DOHH2 (cell line): ENCODE measurements at regions not wholly inside any gene's neighbourhood (a gene's known extent, or its start where the extent isn't known, plus 50 kb on each side); places are given as distances from the start of the nearest gene placed in this dataset.

Source experiments
- H3F3A ChIP-seq: fragments of 200-600 bp; sonication (generic), shearing (Covaris generic); 2 replicates; pipeline ENCODE4 v1.6.0; 2016; ENCODE audit warnings: antibody characterized with exemption, mild to moderate bottlenecking; ENCODE audit not compliant: control insufficient read depth, insufficient read depth
- H3K27ac ChIP-seq: fragments of 200-600 bp; sonication (generic); 2 replicates; pipeline ENCODE4 v1.5.1; 2014; ENCODE audit warnings: low read depth, mild to moderate bottlenecking, low read length, moderate library complexity
- H3K27me3 ChIP-seq: fragments of 200-600 bp; sonication (generic); 2 replicates; pipeline ENCODE4 v1.6.1; 2014; ENCODE audit warnings: mild to moderate bottlenecking, low read length, mixed read lengths; ENCODE audit not compliant: control insufficient read depth
- H3K36me3 ChIP-seq: fragments of 200-600 bp; sonication (generic); 2 replicates; pipeline ENCODE4 v1.6.1; 2014; ENCODE audit warnings: mild to moderate bottlenecking, low read length, moderate library complexity, mixed read lengths; ENCODE audit not compliant: control insufficient read depth
- H3K4me1 ChIP-seq: fragments of 200-600 bp; sonication (generic); 2 replicates; pipeline ENCODE4 v1.6.1; 2014; ENCODE audit warnings: mild to moderate bottlenecking, low read length, mixed read lengths; ENCODE audit not compliant: control insufficient read depth
- H3K4me2 ChIP-seq: fragments of 200-600 bp; sonication (generic); 2 replicates; pipeline ENCODE4 v1.6.0; 2014; ENCODE audit warnings: mild to moderate bottlenecking, low read length, moderate library complexity
- H3K4me3 ChIP-seq: fragments of 200-600 bp; sonication (generic); 2 replicates; pipeline ENCODE4 v1.5.1; 2014; ENCODE audit warnings: mild to moderate bottlenecking, low read length, mixed read lengths
- H3K79me2 ChIP-seq: fragments of 200-600 bp; sonication (generic); 2 replicates; pipeline ENCODE4 v1.6.1; 2014; ENCODE audit warnings: mild to moderate bottlenecking, low read length, mixed read lengths; ENCODE audit not compliant: control insufficient read depth
- H3K9me2 ChIP-seq: fragments of 200-600 bp; sonication (generic); replicated peaks from 2 replicates; pipeline ENCODE4 v1.6.1; 2014; ENCODE audit warnings: mild to moderate bottlenecking, low read length, mixed read lengths; ENCODE audit not compliant: control insufficient read depth
- H3K9me3 ChIP-seq: fragments of 200-600 bp; sonication (generic); 2 replicates; pipeline ENCODE4 v1.6.1; 2014; ENCODE audit warnings: antibody characterized with exemption, low read length, mixed read lengths; ENCODE audit not compliant: control insufficient read depth, insufficient read depth
- H4K20me1 ChIP-seq: fragments of 200-600 bp; sonication (generic); 2 replicates; pipeline ENCODE4 v1.6.0; 2014; ENCODE audit warnings: low read depth, mild to moderate bottlenecking, antibody characterized with exemption, low read length, moderate library complexity; ENCODE audit not compliant: control insufficient read depth, insufficient read depth
- CTCF ChIP-seq: fragments of 200-600 bp; sonication (generic); IDR thresholded peaks from one replicate; pipeline ENCODE4 v1.5.1; 2014; ENCODE audit warnings: antibody characterized with exemption, mild to moderate bottlenecking, low read depth, low read length; ENCODE audit not compliant: poor library complexity, severe bottlenecking
- EZH2phosphoT487 ChIP-seq: fragments of 200-600 bp; sonication (generic); IDR thresholded peaks from 2 replicates; pipeline ENCODE4 v1.6.1; 2017; ENCODE audit warnings: borderline replicate concordance, mild to moderate bottlenecking, antibody characterized with exemption, low read length, moderate library complexity, mixed read lengths

- Histone ChIP-seq H3K4me1 (no peaks in the 10 kb centered on the region), H3K36me3 (no peaks in the 10 kb centered on the region), H3K9me2 (no peaks in the 10 kb centered on the region), H3K4me2 (no peak overlapping the region), H3F3A (no peaks in the 10 kb centered on the region), H3K27me3 (no peaks in the 10 kb centered on the region), H3K9me3 (no peaks in the 10 kb centered on the region), H3K27ac (no peak overlapping the region), H3K79me2 (no peaks in the 10 kb centered on the region), H3K4me3 (no peak overlapping the region), H4K20me1 (no peaks in the 10 kb centered on the region)
- no peak for TF ChIP-seq EZH2phosphoT487
- TF ChIP-seq CTCF: no peak
Measured at GRCh38 chr12:39224971-39225370, 217.9 kb downstream of the KIF21A start.

GRCh38 chr12:39205969-39206368, 237.0 kb downstream of the KIF21A start:
- no peaks in the 10 kb centered on the region for H3F3A ChIP-seq
- no peaks in the 10 kb centered on the region for H4K20me1 ChIP-seq
- TF ChIP-seq EZH2phosphoT487 (no peak), CTCF (no peak)
- H3K4me2 ChIP-seq: peak overlapping the region; percentile 21
- peaks cover 4% of the 10 kb centered on the region for H3K9me3 ChIP-seq
- no peak overlapping the region for H3K27ac ChIP-seq
- no peaks in the 10 kb centered on the region for H3K36me3 ChIP-seq
- H3K4me1 ChIP-seq: peaks cover 13% of the 10 kb centered on the region
- H3K79me2 ChIP-seq: no peaks in the 10 kb centered on the region
- H3K27me3 ChIP-seq: no peaks in the 10 kb centered on the region
- no peaks in the 10 kb centered on the region for H3K9me2 ChIP-seq
- peak overlapping the region; percentile 10; the same call in 1 of the 2 replicates for H3K4me3 ChIP-seq

- Histone ChIP-seq H3K4me2 (no peak overlapping the region), H3K4me1 (no peaks in the 10 kb centered on the region), H3F3A (no peaks in the 10 kb centered on the region), H3K27ac (no peak overlapping the region), H3K79me2 (no peaks in the 10 kb centered on the region), H4K20me1 (no peaks in the 10 kb centered on the region), H3K36me3 (no peaks in the 10 kb centered on the region), H3K4me3 (no peak overlapping the region), H3K9me3 (no peaks in the 10 kb centered on the region), H3K9me2 (no peaks in the 10 kb centered on the region), H3K27me3 (no peaks in the 10 kb centered on the region)
- TF ChIP-seq CTCF: no peak
- no peak for TF ChIP-seq EZH2phosphoT487
Measured at GRCh38 chr12:39199351-39199750, 243.6 kb downstream of the KIF21A start.

GRCh38 chr12:39188689-39189088, 254.2 kb downstream of the KIF21A start:
- Histone ChIP-seq H3K4me2 (no peak overlapping the region), H3K27ac (no peak overlapping the region), H3F3A (no peaks in the 10 kb centered on the region), H4K20me1 (no peaks in the 10 kb centered on the region), H3K27me3 (no peaks in the 10 kb centered on the region), H3K9me3 (no peaks in the 10 kb centered on the region), H3K79me2 (no peaks in the 10 kb centered on the region), H3K4me3 (no peak overlapping the region), H3K9me2 (no peaks in the 10 kb centered on the region), H3K36me3 (no peaks in the 10 kb centered on the region), H3K4me1 (no peaks in the 10 kb centered on the region)
- TF ChIP-seq CTCF (no peak), EZH2phosphoT487 (no peak)
